ENCODE measurements at regions not wholly inside any gene's neighbourhood (a gene's known extent, or its start where the extent isn't known, plus 50 kb on each side); places are given as distances from the start of the nearest gene placed in this dataset.
"Not testable (repeated sequence)": the region's sequence is repeated elsewhere in the genome, so short reads cannot be mapped to it uniquely, and the experiment has no call there.

- H3K27me3 ChIP-seq (replicated peaks in 1 of 2; ENCODE audit: control insufficient read depth in 2 of 2, extremely low read depth in 1 of 2, insufficient read depth in 2 of 2, low read length in 1 of 2); H3K36me3 ChIP-seq (ENCODE audit: control insufficient read depth in 2 of 2, extremely low read depth in 1 of 2, insufficient read depth in 1 of 2, low read length in 1 of 2); CTCF ChIA-PET; H3K4me1 Mint-ChIP-seq; H3K36me3 Mint-ChIP-seq; H3K9me3 Mint-ChIP-seq; ATAC-seq (replicated peaks in 1 of 4); H3K4me3 ChIP-seq (ENCODE audit: control insufficient read depth in 1 of 2, extremely low read depth in 1 of 2, low read length in 1 of 2); DNase-seq; H3K27me3 Mint-ChIP-seq; H3K27ac ChIP-seq (ENCODE audit: low read length); H3K4me3 Mint-ChIP-seq; POLR2A ChIA-PET; H3K4me1 ChIP-seq (ENCODE audit: control insufficient read depth in 1 of 2, extremely low read depth in 1 of 2, insufficient read depth in 2 of 2, low read length in 2 of 2); H3K27ac Mint-ChIP-seq; H3K9me3 ChIP-seq: not testable (repeated sequence)
- no CpG with 5 or more reads among the region's 4 CpGs for WGBS (ENCODE audit: insufficient coverage)
Measured at GRCh38 chr9:41697080-41697479, 432.1 kb downstream of the CNTNAP3B start.

GRCh38 chr9:41679312-41679711, 449.9 kb downstream of the CNTNAP3B start:
- H3K36me3 ChIP-seq (ENCODE audit: control insufficient read depth in 2 of 2, extremely low read depth in 1 of 2, insufficient read depth in 1 of 2, low read length in 1 of 2); H3K4me3 Mint-ChIP-seq; DNase-seq; H3K9me3 ChIP-seq; H3K4me1 ChIP-seq (ENCODE audit: control insufficient read depth in 1 of 2, extremely low read depth in 1 of 2, insufficient read depth in 2 of 2, low read length in 2 of 2); H3K27ac Mint-ChIP-seq; H3K9me3 Mint-ChIP-seq; H3K27me3 Mint-ChIP-seq; CTCF ChIA-PET; H3K4me3 ChIP-seq (ENCODE audit: control insufficient read depth in 1 of 2, extremely low read depth in 1 of 2, low read length in 1 of 2); ATAC-seq (replicated peaks in 1 of 4); H3K27me3 ChIP-seq (replicated peaks in 1 of 2; ENCODE audit: control insufficient read depth in 2 of 2, extremely low read depth in 1 of 2, insufficient read depth in 2 of 2, low read length in 1 of 2); POLR2A ChIA-PET; H3K36me3 Mint-ChIP-seq; H3K4me1 Mint-ChIP-seq; H3K27ac ChIP-seq (ENCODE audit: low read length): not testable (repeated sequence)
- 23% methylated on average over 7 of the region's 23 CpGs for WGBS (ENCODE audit: insufficient coverage)

DNA sequence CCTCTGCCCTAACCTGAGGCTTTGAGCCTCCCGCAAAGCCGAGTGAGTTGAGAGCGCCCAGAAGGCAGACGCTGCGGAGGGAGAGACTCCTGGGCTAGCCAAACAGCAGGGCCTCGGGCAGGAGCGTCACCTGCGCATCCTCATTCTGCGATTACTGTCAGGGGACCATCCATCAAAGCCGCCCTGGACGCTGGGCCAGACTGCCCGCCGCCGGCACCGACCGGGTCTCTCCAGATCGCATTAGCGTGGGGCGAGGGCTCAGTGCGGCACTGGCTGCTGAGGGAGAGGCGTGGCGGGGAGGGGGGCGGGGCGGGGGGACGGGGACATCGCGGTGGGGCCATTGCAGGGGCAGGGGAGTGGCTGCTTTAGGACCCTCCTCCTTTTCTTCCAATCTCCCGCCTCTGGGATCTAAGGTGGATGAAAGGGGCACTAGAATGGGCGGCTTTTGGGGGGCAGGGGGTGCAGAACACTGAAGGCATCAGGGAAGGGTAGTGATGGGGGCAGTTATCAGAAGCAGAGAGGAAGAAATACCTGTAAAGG, 465.7 kb downstream of the CNTNAP3B start:
- WGBS (ENCODE audit: insufficient coverage): no CpG with 5 or more reads among the region's 29 CpGs
- ATAC-seq (replicated peaks in 1 of 4); H3K27me3 Mint-ChIP-seq: not testable (repeated sequence)

DNA sequence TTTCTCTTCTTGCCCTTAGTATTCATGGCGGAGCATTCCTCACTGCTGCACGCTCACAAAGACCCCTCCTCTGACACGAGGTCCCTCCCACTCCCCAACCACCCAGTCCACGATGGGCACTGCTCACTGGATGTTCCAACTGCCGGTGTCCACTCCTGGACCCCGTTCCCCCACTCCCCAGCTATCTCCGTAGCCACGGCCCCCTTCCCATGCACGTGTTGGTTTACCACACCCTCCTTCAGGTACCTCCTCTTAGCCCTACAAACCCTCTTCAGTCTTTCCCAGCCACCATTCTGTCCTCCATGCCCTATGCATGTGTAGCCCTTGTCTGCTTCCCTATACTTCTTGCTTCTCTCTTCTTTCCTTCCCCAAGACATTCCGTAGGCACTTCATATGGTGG, 469.6 kb upstream of the ZNG1F start:
- H3K4me1 ChIP-seq (ENCODE audit: control insufficient read depth in 1 of 2, extremely low read depth in 1 of 2, insufficient read depth in 2 of 2, low read length in 2 of 2); H3K9me3 ChIP-seq; H3K27me3 ChIP-seq (replicated peaks in 1 of 2; ENCODE audit: control insufficient read depth in 2 of 2, extremely low read depth in 1 of 2, insufficient read depth in 2 of 2, low read length in 1 of 2); H3K4me3 Mint-ChIP-seq; ATAC-seq (replicated peaks in 1 of 4); H3K4me3 ChIP-seq (ENCODE audit: control insufficient read depth in 1 of 2, extremely low read depth in 1 of 2, low read length in 1 of 2); H3K9me3 Mint-ChIP-seq; H3K36me3 ChIP-seq (ENCODE audit: control insufficient read depth in 2 of 2, extremely low read depth in 1 of 2, insufficient read depth in 1 of 2, low read length in 1 of 2); CTCF ChIA-PET; H3K27ac ChIP-seq (ENCODE audit: low read length); H3K27ac Mint-ChIP-seq; POLR2A ChIA-PET; H3K27me3 Mint-ChIP-seq; H3K4me1 Mint-ChIP-seq; H3K36me3 Mint-ChIP-seq; DNase-seq: not testable (repeated sequence)
- no CpG with 5 or more reads among the region's 10 CpGs for WGBS (ENCODE audit: insufficient coverage)

More for the DNA sequence above, 465.7 kb downstream of the CNTNAP3B start:
- H3K9me3 Mint-ChIP-seq; H3K4me3 Mint-ChIP-seq; CTCF ChIA-PET; H3K36me3 ChIP-seq (ENCODE audit: control insufficient read depth in 2 of 2, extremely low read depth in 1 of 2, insufficient read depth in 1 of 2, low read length in 1 of 2); H3K27me3 ChIP-seq (replicated peaks in 1 of 2; ENCODE audit: control insufficient read depth in 2 of 2, extremely low read depth in 1 of 2, insufficient read depth in 2 of 2, low read length in 1 of 2); H3K27ac Mint-ChIP-seq; H3K9me3 ChIP-seq; DNase-seq; H3K36me3 Mint-ChIP-seq; H3K27ac ChIP-seq (ENCODE audit: low read length); H3K4me1 Mint-ChIP-seq; POLR2A ChIA-PET; H3K4me1 ChIP-seq (ENCODE audit: control insufficient read depth in 1 of 2, extremely low read depth in 1 of 2, insufficient read depth in 2 of 2, low read length in 2 of 2); H3K4me3 ChIP-seq (ENCODE audit: control insufficient read depth in 1 of 2, extremely low read depth in 1 of 2, low read length in 1 of 2): not testable (repeated sequence)

- ATAC-seq (replicated peaks in 1 of 4): not testable (repeated sequence)
Measured at GRCh38 chr9:41658116-41658515, 469.0 kb upstream of the ZNG1F start.

DNA sequence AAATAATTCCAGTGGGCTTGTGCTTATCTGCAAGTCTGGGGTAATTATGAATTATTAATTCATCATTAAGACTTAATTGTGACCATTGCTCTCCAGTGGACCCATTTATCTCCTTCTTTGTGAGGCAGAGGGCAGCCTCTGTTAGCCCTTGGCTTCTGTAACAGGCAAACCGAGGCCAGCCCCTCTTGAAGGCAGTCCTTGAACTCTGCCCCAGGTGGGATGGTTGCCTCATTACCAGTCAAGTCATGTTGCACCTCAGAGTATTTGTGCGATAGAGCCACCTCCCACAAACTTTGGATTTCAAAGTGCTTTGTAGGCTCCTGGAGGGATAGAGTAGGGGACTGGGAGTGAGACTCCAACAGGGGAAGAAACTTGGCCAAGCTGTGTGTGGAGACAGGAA, 468.0 kb upstream of the ZNG1F start:
- H3K27ac Mint-ChIP-seq; CTCF ChIA-PET; H3K4me3 ChIP-seq (ENCODE audit: control insufficient read depth in 1 of 2, extremely low read depth in 1 of 2, low read length in 1 of 2); H3K9me3 Mint-ChIP-seq; ATAC-seq (replicated peaks in 1 of 4); DNase-seq; H3K27me3 Mint-ChIP-seq; H3K36me3 ChIP-seq (ENCODE audit: control insufficient read depth in 2 of 2, extremely low read depth in 1 of 2, insufficient read depth in 1 of 2, low read length in 1 of 2); H3K27me3 ChIP-seq (replicated peaks in 1 of 2; ENCODE audit: control insufficient read depth in 2 of 2, extremely low read depth in 1 of 2, insufficient read depth in 2 of 2, low read length in 1 of 2); H3K4me3 Mint-ChIP-seq; H3K36me3 Mint-ChIP-seq; POLR2A ChIA-PET; H3K9me3 ChIP-seq; H3K4me1 ChIP-seq (ENCODE audit: control insufficient read depth in 1 of 2, extremely low read depth in 1 of 2, insufficient read depth in 2 of 2, low read length in 2 of 2); H3K27ac ChIP-seq (ENCODE audit: low read length): not testable (repeated sequence)
- WGBS (ENCODE audit: insufficient coverage): no CpG with 5 or more reads among the region's 2 CpGs
- H3K4me1 Mint-ChIP-seq: peaks cover 0 to 12% (median 7%) of the 10 kb centered on the region in 3 donors

More at GRCh38 chr9:41658116-41658515, 469.0 kb upstream of the ZNG1F start:
- H3K36me3 ChIP-seq (ENCODE audit: control insufficient read depth in 2 of 2, extremely low read depth in 1 of 2, insufficient read depth in 1 of 2, low read length in 1 of 2); CTCF ChIA-PET; H3K4me1 ChIP-seq (ENCODE audit: control insufficient read depth in 1 of 2, extremely low read depth in 1 of 2, insufficient read depth in 2 of 2, low read length in 2 of 2); H3K4me3 ChIP-seq (ENCODE audit: control insufficient read depth in 1 of 2, extremely low read depth in 1 of 2, low read length in 1 of 2); H3K9me3 ChIP-seq; H3K27ac Mint-ChIP-seq; H3K9me3 Mint-ChIP-seq; POLR2A ChIA-PET; DNase-seq; H3K4me3 Mint-ChIP-seq; H3K27me3 ChIP-seq (replicated peaks in 1 of 2; ENCODE audit: control insufficient read depth in 2 of 2, extremely low read depth in 1 of 2, insufficient read depth in 2 of 2, low read length in 1 of 2); H3K36me3 Mint-ChIP-seq; H3K27ac ChIP-seq (ENCODE audit: low read length); H3K27me3 Mint-ChIP-seq: not testable (repeated sequence)
- H3K4me1 Mint-ChIP-seq: peaks cover 0 to 12% (median 7%) of the 10 kb centered on the region in 3 donors
- no CpG with 5 or more reads among the region's 2 CpGs for WGBS (ENCODE audit: insufficient coverage)

DNA sequence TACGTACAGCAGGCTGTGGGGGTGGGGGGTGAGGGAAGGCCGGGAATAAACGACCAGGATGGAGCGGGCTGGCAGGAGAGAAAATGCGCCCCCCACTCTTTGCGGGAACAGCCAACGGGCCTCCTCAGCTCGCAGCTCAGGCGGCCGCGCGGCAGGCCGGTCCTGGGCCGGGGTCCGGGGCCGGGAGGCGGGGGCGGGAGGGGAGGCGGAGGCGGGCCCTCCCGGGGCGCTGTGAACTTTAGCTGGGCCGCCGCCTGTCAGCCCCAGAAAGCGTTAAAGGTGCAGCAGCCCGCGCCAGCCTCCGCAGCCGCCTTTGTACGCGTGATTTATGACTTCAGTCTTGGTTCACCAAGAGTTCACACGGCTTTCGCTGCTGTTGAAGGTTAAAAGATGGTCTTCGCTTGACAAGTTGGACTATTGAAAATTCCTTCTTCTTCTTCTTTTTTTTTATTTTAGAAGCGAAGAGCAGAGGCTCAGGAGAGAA, 466.0 kb upstream of the ZNG1F start:
- H3K36me3 ChIP-seq (ENCODE audit: control insufficient read depth in 2 of 2, extremely low read depth in 1 of 2, insufficient read depth in 1 of 2, low read length in 1 of 2); ATAC-seq (replicated peaks in 1 of 4); CTCF ChIA-PET; H3K27me3 Mint-ChIP-seq; POLR2A ChIA-PET; H3K27me3 ChIP-seq (replicated peaks in 1 of 2; ENCODE audit: control insufficient read depth in 2 of 2, extremely low read depth in 1 of 2, insufficient read depth in 2 of 2, low read length in 1 of 2); H3K27ac ChIP-seq (ENCODE audit: low read length); H3K27ac Mint-ChIP-seq; H3K4me1 ChIP-seq (ENCODE audit: control insufficient read depth in 1 of 2, extremely low read depth in 1 of 2, insufficient read depth in 2 of 2, low read length in 2 of 2); H3K36me3 Mint-ChIP-seq; H3K4me3 ChIP-seq (ENCODE audit: control insufficient read depth in 1 of 2, extremely low read depth in 1 of 2, low read length in 1 of 2); H3K9me3 ChIP-seq; H3K9me3 Mint-ChIP-seq: not testable (repeated sequence)
- no CpG with 5 or more reads among the region's 35 CpGs for WGBS (ENCODE audit: insufficient coverage)
- H3K4me3 Mint-ChIP-seq: peak overlapping the region in 1 of 3 donors; percentile 61
- peaks cover 0 to 12% (median 7%) of the 10 kb centered on the region in 3 donors for H3K4me1 Mint-ChIP-seq
- DNase-seq: peak in 14 of 35 experiments; percentile 8 to 49 (median 22)
